ENCODE measurements at regions not wholly inside any gene's neighbourhood (a gene's known extent, or its start where the extent isn't known, plus 50 kb on each side); places are given as distances from the start of the nearest gene placed in this dataset.

GRCh38 chr3:59273976-59274375 is 224.2 kb upstream of the CFAP20DC start:
- no peak for DNase-seq (ENCODE audit: low read depth in 6 of 9, low spot score in 9 of 9)

GRCh38 chr3:59271971-59272370 is 222.1 kb upstream of the CFAP20DC start:
- WGBS, result 91% methylated on average over 2 of the region's 2 CpGs
- DNase-seq (ENCODE audit: low read depth in 6 of 9, low spot score in 9 of 9), result no peak
- Histone ChIP-seq H3K27ac (ENCODE audit: low read depth in 1 of 2, low read length in 1 of 2) (no peak overlapping the region), H3K4me3 (ENCODE audit: low read length in 2 of 2) (no peak overlapping the region), H3K36me3 (ENCODE audit: control insufficient read depth in 2 of 2, insufficient read depth in 2 of 2, low read length in 1 of 2) (no peaks in the 10 kb centered on the region), H3K4me1 (ENCODE audit: control insufficient read depth in 2 of 2, insufficient read depth in 2 of 2, low read length in 2 of 2) (no peaks in the 10 kb centered on the region), H3K27me3 (ENCODE audit: control insufficient read depth in 2 of 2, insufficient read depth in 1 of 2, low read length in 1 of 2) (no peaks in the 10 kb centered on the region), H3K9me3 (ENCODE audit: control insufficient read depth in 2 of 2, insufficient read depth in 1 of 2, low read length in 1 of 2) (no peaks in the 10 kb centered on the region)

More at GRCh38 chr3:59273976-59274375, 224.2 kb upstream of the CFAP20DC start:
- H3K4me3 ChIP-seq (ENCODE audit: low read length in 2 of 2), result no peak overlapping the region
- no peaks in the 10 kb centered on the region for H3K9me3 ChIP-seq (ENCODE audit: control insufficient read depth in 2 of 2, insufficient read depth in 1 of 2, low read length in 1 of 2)
- H3K27ac ChIP-seq (ENCODE audit: low read depth in 1 of 2, low read length in 1 of 2), result no peak overlapping the region
- WGBS, result 95% methylated on average over 2 of the region's 2 CpGs
- no peaks in the 10 kb centered on the region for H3K36me3 ChIP-seq (ENCODE audit: control insufficient read depth in 2 of 2, insufficient read depth in 2 of 2, low read length in 1 of 2)
- H3K27me3 ChIP-seq (ENCODE audit: control insufficient read depth in 2 of 2, insufficient read depth in 1 of 2, low read length in 1 of 2), result no peaks in the 10 kb centered on the region
- H3K4me1 ChIP-seq (ENCODE audit: control insufficient read depth in 2 of 2, insufficient read depth in 2 of 2, low read length in 2 of 2), result no peaks in the 10 kb centered on the region

GRCh38 chr3:59270921-59271320 is 221.1 kb upstream of the CFAP20DC start:
- 98% methylated on average over 4 of the region's 4 CpGs for WGBS
- Histone ChIP-seq H3K4me1 (ENCODE audit: control insufficient read depth in 2 of 2, insufficient read depth in 2 of 2, low read length in 2 of 2) (no peaks in the 10 kb centered on the region), H3K36me3 (ENCODE audit: control insufficient read depth in 2 of 2, insufficient read depth in 2 of 2, low read length in 1 of 2) (no peaks in the 10 kb centered on the region), H3K27ac (ENCODE audit: low read depth in 1 of 2, low read length in 1 of 2) (no peak overlapping the region), H3K27me3 (ENCODE audit: control insufficient read depth in 2 of 2, insufficient read depth in 1 of 2, low read length in 1 of 2) (no peaks in the 10 kb centered on the region), H3K4me3 (ENCODE audit: low read length in 2 of 2) (no peak overlapping the region), H3K9me3 (ENCODE audit: control insufficient read depth in 2 of 2, insufficient read depth in 1 of 2, low read length in 1 of 2) (no peaks in the 10 kb centered on the region)
- no peak for DNase-seq (ENCODE audit: low read depth in 6 of 9, low spot score in 9 of 9)

- Histone ChIP-seq H3K36me3 (ENCODE audit: control insufficient read depth in 2 of 2, insufficient read depth in 2 of 2, low read length in 1 of 2) (no peaks in the 10 kb centered on the region), H3K4me3 (ENCODE audit: low read length in 2 of 2) (no peak overlapping the region), H3K27me3 (ENCODE audit: control insufficient read depth in 2 of 2, insufficient read depth in 1 of 2, low read length in 1 of 2) (no peaks in the 10 kb centered on the region), H3K4me1 (ENCODE audit: control insufficient read depth in 2 of 2, insufficient read depth in 2 of 2, low read length in 2 of 2) (no peaks in the 10 kb centered on the region), H3K27ac (ENCODE audit: low read depth in 1 of 2, low read length in 1 of 2) (no peak overlapping the region), H3K9me3 (ENCODE audit: control insufficient read depth in 2 of 2, insufficient read depth in 1 of 2, low read length in 1 of 2) (no peaks in the 10 kb centered on the region)
- DNase-seq (ENCODE audit: low read depth in 6 of 9, low spot score in 9 of 9), result no peak
- WGBS, result 99% methylated on average over 2 of the region's 2 CpGs
Observed at GRCh38 chr3:59270209-59270608, 220.4 kb upstream of the CFAP20DC start.

- whole genome bisulfite sequencing, result 100% methylated on average over 1 of the region's 1 CpG
- DNase-seq (ENCODE audit: low read depth in 6 of 9, low spot score in 9 of 9), result no peak
- Histone ChIP-seq H3K27ac (ENCODE audit: low read depth in 1 of 2, low read length in 1 of 2) (no peak overlapping the region), H3K4me1 (ENCODE audit: control insufficient read depth in 2 of 2, insufficient read depth in 2 of 2, low read length in 2 of 2) (no peaks in the 10 kb centered on the region), H3K4me3 (ENCODE audit: low read length in 2 of 2) (no peak overlapping the region), H3K36me3 (ENCODE audit: control insufficient read depth in 2 of 2, insufficient read depth in 2 of 2, low read length in 1 of 2) (no peaks in the 10 kb centered on the region), H3K27me3 (ENCODE audit: control insufficient read depth in 2 of 2, insufficient read depth in 1 of 2, low read length in 1 of 2) (no peaks in the 10 kb centered on the region), H3K9me3 (ENCODE audit: control insufficient read depth in 2 of 2, insufficient read depth in 1 of 2, low read length in 1 of 2) (no peaks in the 10 kb centered on the region)
Observed at GRCh38 chr3:59268170-59268569, 218.3 kb upstream of the CFAP20DC start.

- H3K27me3 ChIP-seq (ENCODE audit: control insufficient read depth in 2 of 2, insufficient read depth in 1 of 2, low read length in 1 of 2), result no peaks in the 10 kb centered on the region
- H3K9me3 ChIP-seq (ENCODE audit: control insufficient read depth in 2 of 2, insufficient read depth in 1 of 2, low read length in 1 of 2), result no peaks in the 10 kb centered on the region
- H3K27ac ChIP-seq (ENCODE audit: low read depth in 1 of 2, low read length in 1 of 2), result no peak overlapping the region
- H3K36me3 ChIP-seq (ENCODE audit: control insufficient read depth in 2 of 2, insufficient read depth in 2 of 2, low read length in 1 of 2), result no peaks in the 10 kb centered on the region
- no peak overlapping the region for H3K4me3 ChIP-seq (ENCODE audit: low read length in 2 of 2)
- DNase-seq (ENCODE audit: low read depth in 6 of 9, low spot score in 9 of 9), result no peak
- H3K4me1 ChIP-seq (ENCODE audit: control insufficient read depth in 2 of 2, insufficient read depth in 2 of 2, low read length in 2 of 2), result no peaks in the 10 kb centered on the region
- WGBS, result 100% methylated on average over 2 of the region's 2 CpGs
Observed at GRCh38 chr3:59267021-59267420, 217.2 kb upstream of the CFAP20DC start.

- Histone ChIP-seq H3K36me3 (ENCODE audit: control insufficient read depth in 2 of 2, insufficient read depth in 2 of 2, low read length in 1 of 2) (no peaks in the 10 kb centered on the region), H3K27me3 (ENCODE audit: control insufficient read depth in 2 of 2, insufficient read depth in 1 of 2, low read length in 1 of 2) (no peaks in the 10 kb centered on the region), H3K27ac (ENCODE audit: low read depth in 1 of 2, low read length in 1 of 2) (no peak overlapping the region), H3K4me1 (ENCODE audit: control insufficient read depth in 2 of 2, insufficient read depth in 2 of 2, low read length in 2 of 2) (no peaks in the 10 kb centered on the region), H3K9me3 (ENCODE audit: control insufficient read depth in 2 of 2, insufficient read depth in 1 of 2, low read length in 1 of 2) (no peaks in the 10 kb centered on the region), H3K4me3 (ENCODE audit: low read length in 2 of 2) (no peak overlapping the region)
- no peak for DNase-seq (ENCODE audit: low read depth in 6 of 9, low spot score in 9 of 9)
- WGBS, result 99% methylated on average over 3 of the region's 3 CpGs
Observed at GRCh38 chr3:59266551-59266950, 216.7 kb upstream of the CFAP20DC start.

GRCh38 chr3:59265566-59265965 is 215.7 kb upstream of the CFAP20DC start:
- H3K36me3 ChIP-seq (ENCODE audit: control insufficient read depth in 2 of 2, insufficient read depth in 2 of 2, low read length in 1 of 2), result no peaks in the 10 kb centered on the region
- H3K27ac ChIP-seq (ENCODE audit: low read depth in 1 of 2, low read length in 1 of 2), result no peak overlapping the region
- no peaks in the 10 kb centered on the region for H3K9me3 ChIP-seq (ENCODE audit: control insufficient read depth in 2 of 2, insufficient read depth in 1 of 2, low read length in 1 of 2)
- H3K27me3 ChIP-seq (ENCODE audit: control insufficient read depth in 2 of 2, insufficient read depth in 1 of 2, low read length in 1 of 2), result no peaks in the 10 kb centered on the region
- H3K4me1 ChIP-seq (ENCODE audit: control insufficient read depth in 2 of 2, insufficient read depth in 2 of 2, low read length in 2 of 2), result no peaks in the 10 kb centered on the region
- H3K4me3 ChIP-seq (ENCODE audit: low read length in 2 of 2), result no peak overlapping the region
- no peak for DNase-seq (ENCODE audit: low read depth in 6 of 9, low spot score in 9 of 9)
- 93% methylated on average over 3 of the region's 3 CpGs for WGBS

- no peaks in the 10 kb centered on the region for H3K9me3 ChIP-seq (ENCODE audit: control insufficient read depth in 2 of 2, insufficient read depth in 1 of 2, low read length in 1 of 2)
- 98% methylated on average over 2 of the region's 2 CpGs for WGBS
- DNase-seq (ENCODE audit: low read depth in 6 of 9, low spot score in 9 of 9), result no peak
- no peaks in the 10 kb centered on the region for H3K36me3 ChIP-seq (ENCODE audit: control insufficient read depth in 2 of 2, insufficient read depth in 2 of 2, low read length in 1 of 2)
- H3K4me1 ChIP-seq (ENCODE audit: control insufficient read depth in 2 of 2, insufficient read depth in 2 of 2, low read length in 2 of 2), result no peaks in the 10 kb centered on the region
- H3K27ac ChIP-seq (ENCODE audit: low read depth in 1 of 2, low read length in 1 of 2), result no peak overlapping the region
- no peak overlapping the region for H3K4me3 ChIP-seq (ENCODE audit: low read length in 2 of 2)
- H3K27me3 ChIP-seq (ENCODE audit: control insufficient read depth in 2 of 2, insufficient read depth in 1 of 2, low read length in 1 of 2), result no peaks in the 10 kb centered on the region
Observed at GRCh38 chr3:59264366-59264765, 214.5 kb upstream of the CFAP20DC start.

GRCh38 chr3:59263152-59263551 is 213.3 kb upstream of the CFAP20DC start:
- no peaks in the 10 kb centered on the region for H3K36me3 ChIP-seq (ENCODE audit: control insufficient read depth in 2 of 2, insufficient read depth in 2 of 2, low read length in 1 of 2)
- H3K27me3 ChIP-seq (ENCODE audit: control insufficient read depth in 2 of 2, insufficient read depth in 1 of 2, low read length in 1 of 2), result no peaks in the 10 kb centered on the region
- no peak for DNase-seq (ENCODE audit: low read depth in 6 of 9, low spot score in 9 of 9)
- no peaks in the 10 kb centered on the region for H3K4me1 ChIP-seq (ENCODE audit: control insufficient read depth in 2 of 2, insufficient read depth in 2 of 2, low read length in 2 of 2)
- no peaks in the 10 kb centered on the region for H3K9me3 ChIP-seq (ENCODE audit: control insufficient read depth in 2 of 2, insufficient read depth in 1 of 2, low read length in 1 of 2)
- H3K27ac ChIP-seq (ENCODE audit: low read depth in 1 of 2, low read length in 1 of 2), result no peak overlapping the region
- H3K4me3 ChIP-seq (ENCODE audit: low read length in 2 of 2), result no peak overlapping the region
- 95% methylated on average over 3 of the region's 3 CpGs for WGBS

All from thymus (tissue), 11 donors.